Coronary artery (tissue), 2 donors: ENCODE measurements at regions not wholly inside any gene's neighbourhood (a gene's known extent, or its start where the extent isn't known, plus 50 kb on each side); places are given as distances from the start of the nearest gene placed in this dataset.

ENCODE experiments used
- DNase-seq: peaks from one replicate; pipeline ENCODE4 v3.0.0-alpha.2; 2017; ENCODE audit warnings: low spot score
- H3K27ac ChIP-seq, 2 donors: fragments of 200-600 bp; sonication (generic); one replicate each; pipeline ENCODE4 v1.5.1; 2016 to 2019
- H3K4me3 ChIP-seq: fragments of 200-600 bp; sonication (generic); 2 replicates; pipeline ENCODE4 v1.5.1; 2016; ENCODE audit warnings: mild to moderate bottlenecking, moderate library complexity
- CTCF ChIP-seq: fragments of 200-600 bp; sonication (generic); IDR thresholded peaks from one replicate; pipeline ENCODE4 v1.5.1; 2019; ENCODE audit warnings: antibody characterized with exemption

GRCh38 chr12:70983692-70984091, 63.2 kb upstream of the PTPRR start:
- Histone ChIP-seq H3K4me3 (no peak overlapping the region), H3K27ac (peak overlapping the region in 1 of 2 donors; percentile 49)
- DNase-seq: no peak
- TF ChIP-seq CTCF: no peak

- peak overlapping the region in 1 of 2 donors; percentile 1 for H3K27ac ChIP-seq
- no peak overlapping the region for H3K4me3 ChIP-seq
- no peak for TF ChIP-seq CTCF
- DNase-seq: no peak
Observed at GRCh38 chr12:70982991-70983390, 62.5 kb upstream of the PTPRR start.

GRCh38 chr12:70982286-70982685, 61.7 kb upstream of the PTPRR start:
- no peak for TF ChIP-seq CTCF
- H3K27ac ChIP-seq: no peak overlapping the region
- H3K4me3 ChIP-seq: no peak overlapping the region
- no peak for DNase-seq

- Histone ChIP-seq H3K27ac (no peak overlapping the region), H3K4me3 (peak overlapping the region; percentile 26)
- no peak for TF ChIP-seq CTCF
- DNase-seq: no peak
Observed at GRCh38 chr12:70971001-70971794, 50.7 kb upstream of the PTPRR start.
